ENCODE measurements at regions not wholly inside any gene's neighbourhood (a gene's known extent, or its start where the extent isn't known, plus 50 kb on each side); places are given as distances from the start of the nearest gene placed in this dataset.
"Not testable (repeated sequence)": the region's sequence is repeated elsewhere in the genome, so short reads cannot be mapped to it uniquely, and the experiment has no call there.

DNA sequence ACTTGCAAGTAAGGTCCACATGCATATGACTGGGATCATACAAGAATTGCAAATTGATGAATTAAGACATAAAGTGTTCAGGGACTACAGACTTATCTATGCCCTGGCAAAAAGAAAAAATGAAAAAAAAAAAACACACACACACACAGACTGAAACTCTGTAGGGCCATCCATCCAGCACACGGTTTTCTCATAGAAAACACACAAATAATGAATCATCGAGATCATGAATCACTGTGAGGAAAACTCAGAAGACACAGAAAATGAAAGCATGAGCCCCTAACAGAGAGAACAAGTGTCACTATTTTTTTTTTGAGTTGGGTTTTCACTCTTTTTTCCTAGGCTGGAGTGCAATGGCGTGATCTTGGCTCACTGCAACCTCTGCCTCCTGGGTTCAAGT lies 185.2 kb downstream of the IRX2 start:
- no peak for DNase-seq

DNA sequence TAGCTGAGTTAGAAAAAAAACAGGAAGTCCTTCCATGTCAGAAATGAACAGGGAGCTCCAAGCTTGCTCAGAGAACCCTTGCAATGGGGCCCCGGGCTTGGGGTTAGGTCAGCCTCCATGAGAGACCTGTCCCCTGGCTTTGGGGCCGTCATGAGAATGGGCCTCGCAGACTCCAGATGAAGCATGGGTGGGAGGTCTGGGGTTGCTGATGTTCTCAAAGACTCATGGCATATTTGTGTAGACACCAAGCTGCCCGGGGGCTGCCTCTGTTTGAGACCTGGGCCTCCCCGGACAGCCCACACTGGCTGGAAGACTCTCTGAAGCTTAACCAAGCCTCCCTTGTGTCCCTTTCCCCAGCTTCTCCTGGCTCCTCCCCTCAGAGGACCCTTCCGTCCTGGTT lies 186.3 kb downstream of the IRX2 start:
- no peak for DNase-seq

GRCh38 chr5:2563046-2563445 lies 188.4 kb downstream of the IRX2 start:
- DNase-seq = no peak

DNA sequence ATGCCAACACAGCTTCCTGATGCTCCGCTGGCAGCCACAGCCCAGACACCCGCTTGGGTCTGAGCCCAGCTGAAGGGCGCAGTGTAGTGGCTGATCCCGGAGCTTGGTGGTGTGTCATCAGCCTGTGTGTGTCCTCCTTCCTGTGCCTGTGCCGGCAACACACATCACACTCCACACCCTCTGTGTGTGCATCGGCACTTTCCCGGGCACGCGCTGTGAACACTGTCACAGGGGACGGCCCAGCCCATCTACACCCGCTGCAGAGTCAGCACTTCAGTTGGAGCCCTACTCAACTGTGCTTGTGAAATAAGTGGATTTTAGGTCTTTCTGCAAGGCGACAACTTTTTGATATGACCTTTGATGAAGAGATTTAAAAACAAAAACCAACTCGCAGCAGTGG lies 189.4 kb downstream of the IRX2 start:
- no peak for DNase-seq

DNA sequence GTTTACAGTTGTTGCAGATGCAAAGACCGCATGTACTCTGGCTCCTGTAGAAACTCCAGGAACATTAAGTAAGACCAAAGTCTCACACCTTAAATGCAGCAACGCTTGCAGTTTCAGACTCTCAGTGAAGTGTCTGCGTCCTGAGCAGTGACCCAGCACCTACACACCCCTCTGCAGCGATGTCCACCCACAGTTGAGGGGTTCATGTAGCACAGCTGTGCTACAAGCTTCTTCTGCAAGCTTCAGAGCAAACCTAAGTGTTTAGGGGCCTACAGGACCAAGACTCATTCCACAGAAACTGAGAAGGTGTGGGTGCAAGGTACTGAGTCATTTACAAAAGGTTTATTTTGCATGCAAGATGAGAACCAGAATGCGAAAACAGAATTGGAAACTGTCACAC lies 191.0 kb downstream of the IRX2 start:
- DNase-seq = no peak

GRCh38 chr5:2557435-2557834 lies 194.0 kb downstream of the IRX2 start:
- no peak for DNase-seq

- no peak for DNase-seq
Observed at GRCh38 chr5:2556375-2556966, 195.0 kb downstream of the IRX2 start.

- DNase-seq = no peak
Observed at GRCh38 chr5:2553611-2554010, 197.9 kb downstream of the IRX2 start.

DNA sequence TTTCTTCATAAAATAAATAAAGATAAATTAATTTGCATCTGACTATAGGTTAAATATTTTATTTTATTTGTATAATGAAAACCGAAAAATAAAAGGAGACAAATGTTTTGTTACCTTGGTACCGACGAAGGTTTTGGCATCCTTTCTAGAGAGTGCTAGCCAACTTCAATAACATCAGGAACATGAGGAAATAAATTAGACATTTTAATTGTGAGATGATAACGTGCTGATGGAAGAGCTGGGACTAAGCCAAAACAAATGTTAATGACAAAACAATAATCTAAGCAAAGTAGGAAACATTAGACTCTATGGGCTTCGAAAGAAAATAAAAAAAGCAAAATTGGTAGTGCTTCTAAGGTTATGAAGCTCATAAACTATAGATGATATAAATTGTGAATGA lies 201.0 kb downstream of the IRX2 start:
- no peak for DNase-seq

- no peak for DNase-seq
Observed at GRCh38 chr5:2549900-2550299, 201.6 kb downstream of the IRX2 start.

- DNase-seq = no peak
Observed at GRCh38 chr5:2549354-2549753, 202.1 kb downstream of the IRX2 start.

- DNase-seq = no peak
Observed at GRCh38 chr5:2546938-2547337, 204.5 kb downstream of the IRX2 start.

DNA sequence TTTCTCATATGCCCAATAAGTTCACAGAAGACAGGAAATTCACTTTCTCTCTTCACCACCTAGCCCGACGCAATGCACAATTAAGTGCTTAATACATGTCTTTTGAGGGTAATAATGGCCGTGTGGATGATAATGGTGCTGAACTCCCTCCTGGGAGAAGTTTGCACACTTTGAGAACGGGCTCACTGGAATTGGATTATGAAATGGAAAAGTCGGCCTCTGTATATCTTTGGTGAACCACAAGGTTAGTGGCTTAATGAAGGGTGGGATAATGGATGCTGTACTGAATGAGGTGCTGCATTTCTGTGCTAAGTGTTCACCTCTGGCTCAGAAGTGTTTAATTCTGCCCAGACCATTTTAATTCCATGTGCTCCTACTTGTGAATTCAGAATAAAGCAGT lies 207.5 kb downstream of the IRX2 start:
- no peak for DNase-seq

DNA sequence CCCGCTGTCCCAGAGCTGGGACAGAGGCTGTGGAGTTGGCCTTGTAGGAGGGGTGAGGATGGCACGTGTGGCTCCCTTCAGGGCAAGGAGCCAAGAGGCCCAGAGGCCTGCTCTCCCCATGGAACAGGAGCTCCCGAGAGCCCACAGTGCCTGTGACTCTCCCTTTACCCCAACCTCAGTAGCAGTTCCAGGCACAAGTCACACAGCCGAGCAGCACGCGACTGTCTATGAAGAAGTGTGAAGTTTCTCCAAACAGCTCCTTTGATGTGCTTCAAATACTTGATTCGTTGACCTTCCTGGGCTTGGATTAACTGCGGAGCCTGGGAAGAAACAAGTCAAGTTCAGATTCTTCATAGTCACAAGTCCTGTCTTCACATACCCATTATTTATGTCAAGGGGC lies 208.7 kb downstream of the IRX2 start:
- DNase-seq = no peak

DNA sequence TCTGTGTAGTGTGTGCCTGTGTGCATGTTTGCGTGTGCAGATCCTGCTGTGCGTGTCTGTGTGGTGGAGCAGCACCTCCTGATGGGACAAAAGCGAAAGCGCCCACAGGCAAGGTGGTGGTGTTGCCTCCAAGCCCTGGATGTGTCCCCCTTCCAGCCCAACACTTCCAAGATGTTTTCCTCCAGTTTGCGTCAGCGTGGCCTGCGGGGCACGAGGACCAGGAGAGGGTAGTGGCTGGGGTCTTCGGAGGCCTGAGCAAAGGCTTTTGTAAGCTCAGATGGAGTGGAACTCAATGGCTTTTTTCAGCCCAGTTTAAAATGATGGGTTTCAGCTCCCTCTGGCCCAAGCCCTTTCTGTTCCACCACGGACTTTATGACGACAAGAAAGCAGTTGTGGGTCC lies 209.5 kb downstream of the IRX2 start:
- DNase-seq = no peak

DNA sequence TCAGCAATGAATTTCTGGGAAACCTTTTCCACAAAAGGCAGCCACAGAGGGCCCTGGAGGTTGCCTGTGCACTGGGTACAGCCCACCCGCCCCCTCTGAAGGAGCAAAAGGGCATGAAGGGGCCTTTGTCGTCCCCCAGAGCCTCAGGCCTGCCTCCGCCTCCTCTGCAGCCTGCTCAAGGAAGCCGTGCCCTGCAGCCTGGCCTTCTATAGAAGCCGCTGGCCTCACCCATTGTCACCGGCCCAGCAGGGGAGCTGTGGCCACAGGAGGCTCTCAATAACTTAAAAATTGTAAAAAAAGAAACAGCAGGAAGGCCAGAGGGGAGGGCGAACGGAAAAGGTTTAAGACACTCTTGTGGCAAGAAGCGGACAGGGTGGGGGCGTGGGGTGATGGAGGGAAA lies 213.3 kb downstream of the IRX2 start:
- DNase-seq = no peak

- DNase-seq = no peak
Observed at GRCh38 chr5:2537378-2538145, 213.9 kb downstream of the IRX2 start.

DNA sequence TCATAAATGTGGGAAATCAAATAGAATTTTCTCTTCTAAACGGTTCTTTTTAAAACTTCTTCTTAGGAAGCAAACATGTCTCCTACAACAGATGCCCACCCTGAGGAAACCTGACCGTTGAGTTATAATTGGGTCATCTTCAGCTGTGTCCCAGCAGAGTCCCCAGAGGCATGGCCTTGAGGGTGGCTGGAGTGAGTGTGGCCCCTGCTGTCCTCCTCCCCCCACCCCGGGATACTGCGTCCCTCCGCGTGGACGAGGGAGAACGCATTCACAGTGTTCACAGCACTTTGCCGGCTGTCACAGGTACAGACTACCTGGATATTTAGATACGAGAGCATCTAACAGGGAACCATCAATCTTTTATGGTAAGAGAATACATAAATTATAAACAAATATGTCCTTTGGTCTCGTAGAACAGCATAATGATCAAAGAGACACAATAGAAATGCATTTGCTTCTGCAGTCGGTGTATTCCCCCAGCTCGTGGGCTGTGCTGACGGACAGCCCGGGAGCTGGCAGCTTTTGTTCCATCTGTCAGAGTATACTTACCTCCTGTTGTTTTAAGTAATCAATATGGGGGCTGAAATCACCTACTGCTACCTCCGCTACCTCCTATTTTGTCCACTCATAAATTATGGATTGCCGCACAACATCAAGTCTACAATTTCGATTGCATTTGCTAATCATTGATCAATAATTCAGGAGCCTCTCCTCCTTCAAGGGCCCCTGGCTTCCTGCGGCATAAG lies 214.7 kb downstream of the IRX2 start:
- no peak for DNase-seq

- DNase-seq = no peak
Observed at GRCh38 chr5:2534970-2535369, 216.5 kb downstream of the IRX2 start.

- no peak for DNase-seq
Observed at GRCh38 chr5:2534251-2534650, 217.2 kb downstream of the IRX2 start.

DNA sequence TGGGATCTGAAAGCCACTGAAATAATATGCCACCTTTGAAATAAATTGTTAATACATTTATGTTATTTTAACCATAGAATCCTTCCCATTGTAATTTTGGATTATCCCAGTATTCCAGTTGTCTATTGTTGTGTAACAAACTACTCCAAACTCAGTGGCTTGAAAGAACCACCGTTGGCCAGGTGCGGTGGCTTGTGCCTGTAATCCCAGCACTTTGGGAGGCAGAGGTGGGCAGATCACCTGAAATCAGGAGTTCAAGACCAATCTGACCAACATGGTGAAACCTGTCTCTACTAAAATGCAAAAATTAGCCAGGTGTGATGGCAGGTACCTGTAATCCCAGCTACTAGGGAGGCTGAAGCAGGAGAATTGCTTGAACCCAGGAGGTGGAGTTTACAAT lies 217.6 kb downstream of the IRX2 start:
- not testable (repeated sequence) for DNase-seq

- DNase-seq = no peak
Observed at GRCh38 chr5:2532809-2533208, 218.7 kb downstream of the IRX2 start.

DNA sequence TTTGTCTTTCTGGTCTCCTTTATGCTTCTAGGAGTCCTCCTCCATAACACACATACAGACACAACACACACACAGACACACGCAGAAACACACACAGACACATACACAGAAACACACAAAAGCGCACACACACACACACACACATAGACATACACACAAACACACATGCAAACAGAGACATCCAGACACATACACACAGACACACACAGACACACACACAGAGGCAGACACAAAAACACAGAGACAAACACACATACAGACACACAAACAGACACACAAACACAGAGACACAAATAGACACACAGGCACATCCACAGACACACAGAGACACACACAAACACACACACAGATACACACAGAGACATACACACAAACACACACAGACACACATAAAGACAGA lies 220.2 kb downstream of the IRX2 start:
- no peak for DNase-seq

DNA sequence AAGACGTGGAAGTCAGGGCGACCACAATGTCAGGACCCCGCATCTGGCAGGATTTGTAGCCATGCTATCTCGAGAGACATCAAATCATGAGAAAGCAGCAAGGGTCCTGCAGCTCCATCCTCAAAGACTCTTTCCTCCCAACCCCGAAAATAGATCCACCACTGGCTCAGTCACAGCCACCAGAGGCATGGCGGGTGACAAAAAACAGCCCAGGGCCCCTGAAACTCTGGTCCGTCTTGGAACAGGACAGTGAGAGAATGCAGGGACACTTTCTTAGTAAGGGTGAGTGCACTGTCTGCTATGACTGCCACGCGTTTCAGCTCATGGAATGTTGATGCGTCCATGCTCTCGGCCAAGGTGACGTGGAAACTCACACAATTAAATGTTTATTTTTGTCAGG lies 220.9 kb downstream of the IRX2 start:
- no peak for DNase-seq

All from activated T-cell treated with anti-CD3 and anti-CD28 coated beads for 4 hours (primary cell).